ENCODE measurements at regions not wholly inside any gene's neighbourhood (a gene's known extent, or its start where the extent isn't known, plus 50 kb on each side); places are given as distances from the start of the nearest gene placed in this dataset.

- DNase-seq (ENCODE audit: low spot score), result no peak
- in situ Hi-C loops (cut with HindIII; ENCODE audit: low sequenced_read_pairs), result no loop called here
Observed at GRCh38 chr4:125498981-125499380, 184.2 kb downstream of the FAT4 start.

DNA sequence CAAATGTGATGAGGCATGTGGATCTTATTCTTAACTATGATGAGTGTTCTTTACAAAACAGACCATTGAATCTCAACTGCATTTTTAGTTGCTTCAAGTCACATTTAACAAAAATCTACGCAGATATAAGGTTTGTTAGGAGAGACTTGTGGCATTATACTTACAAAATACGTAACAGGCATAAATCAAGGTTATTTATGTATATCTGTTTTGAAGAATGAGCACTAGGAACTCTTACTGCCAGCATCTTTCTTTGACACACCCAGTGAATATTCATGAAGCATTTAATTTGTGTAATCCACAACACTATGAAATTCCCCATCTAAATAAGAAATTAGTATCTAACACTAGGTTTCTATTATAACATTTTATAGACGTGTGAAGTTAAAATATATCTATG lies 186.3 kb downstream of the FAT4 start:
- in situ Hi-C loops (cut with HindIII; ENCODE audit: low sequenced_read_pairs), result no loop called here
- no peak for DNase-seq (ENCODE audit: low spot score)

DNA sequence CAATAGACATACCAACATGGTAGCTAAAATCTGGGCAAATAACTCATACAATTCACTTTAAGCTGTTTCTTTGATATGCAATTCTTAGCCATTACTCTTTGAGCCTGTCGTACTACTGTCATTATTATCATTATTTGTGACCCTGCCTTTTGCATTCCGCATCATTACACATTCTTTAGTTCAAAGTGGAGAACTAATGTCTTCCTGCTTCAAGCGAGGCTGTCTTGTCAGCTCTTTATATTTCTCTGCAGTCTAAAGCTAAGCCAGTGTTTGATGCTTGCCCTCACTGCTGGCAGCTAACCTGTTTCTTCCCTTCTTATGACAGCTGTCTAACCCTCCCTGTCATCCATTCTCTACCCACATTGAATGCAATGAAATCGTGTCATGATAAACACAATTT lies 186.8 kb downstream of the FAT4 start:
- DNase-seq (ENCODE audit: low spot score), result no peak
- in situ Hi-C loops (cut with HindIII; ENCODE audit: low sequenced_read_pairs), result no loop called here

- in situ Hi-C loops (cut with HindIII; ENCODE audit: low sequenced_read_pairs), result no loop called here
- no peak for DNase-seq (ENCODE audit: low spot score)
Observed at GRCh38 chr4:125505621-125506020, 190.9 kb downstream of the FAT4 start.

- in situ Hi-C loops (cut with HindIII; ENCODE audit: low sequenced_read_pairs), result no loop called here
- no peak for DNase-seq (ENCODE audit: low spot score)
Observed at GRCh38 chr4:125507141-125507540, 192.4 kb downstream of the FAT4 start.

DNA sequence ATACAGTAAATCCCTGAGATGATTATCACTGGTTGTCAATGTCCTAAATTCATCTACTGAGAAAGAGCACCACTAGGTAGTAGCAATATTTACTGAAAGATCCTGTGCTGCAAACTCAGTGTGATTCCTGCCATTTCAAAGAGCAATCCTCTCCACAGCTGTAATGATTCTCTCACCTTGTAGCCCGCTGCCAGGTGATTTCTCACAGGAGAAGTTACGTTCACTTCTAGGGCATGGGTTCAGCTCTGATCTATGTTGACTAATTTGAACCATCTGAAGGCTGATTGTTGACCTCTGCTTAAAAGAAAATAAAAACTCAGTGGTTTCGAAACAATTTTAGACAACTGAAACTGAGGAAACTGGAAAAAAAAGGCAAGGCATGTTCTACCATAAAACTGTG lies 197.0 kb downstream of the FAT4 start:
- in situ Hi-C loops (cut with HindIII; ENCODE audit: low sequenced_read_pairs), result no loop called here
- no peak for DNase-seq (ENCODE audit: low spot score)

GRCh38 chr4:125515016-125515415 lies 200.3 kb downstream of the FAT4 start:
- in situ Hi-C loops (cut with HindIII; ENCODE audit: low sequenced_read_pairs), result no loop called here
- no peak for DNase-seq (ENCODE audit: low spot score)

- DNase-seq (ENCODE audit: low spot score), result no peak
- in situ Hi-C loops (cut with HindIII; ENCODE audit: low sequenced_read_pairs), result no loop called here
Observed at GRCh38 chr4:125517831-125518230, 203.1 kb downstream of the FAT4 start.

GRCh38 chr4:125518281-125518680 lies 203.5 kb downstream of the FAT4 start:
- DNase-seq (ENCODE audit: low spot score), result no peak
- in situ Hi-C loops (cut with HindIII; ENCODE audit: low sequenced_read_pairs), result no loop called here

- no peak for DNase-seq (ENCODE audit: low spot score)
- in situ Hi-C loops (cut with HindIII; ENCODE audit: low sequenced_read_pairs), result no loop called here
Observed at GRCh38 chr4:125519371-125520146, 204.8 kb downstream of the FAT4 start.

- in situ Hi-C loops (cut with HindIII; ENCODE audit: low sequenced_read_pairs), result no loop called here
- DNase-seq (ENCODE audit: low spot score), result no peak
Observed at GRCh38 chr4:125520258-125520990, 205.7 kb downstream of the FAT4 start.

- no peak for DNase-seq (ENCODE audit: low spot score)
- in situ Hi-C loops (cut with HindIII; ENCODE audit: low sequenced_read_pairs), result no loop called here
Observed at GRCh38 chr4:125522588-125522987, 207.8 kb downstream of the FAT4 start.

- DNase-seq (ENCODE audit: low spot score), result no peak
- in situ Hi-C loops (cut with HindIII; ENCODE audit: low sequenced_read_pairs), result no loop called here
Observed at GRCh38 chr4:125522992-125523391, 208.2 kb downstream of the FAT4 start.

- in situ Hi-C loops (cut with HindIII; ENCODE audit: low sequenced_read_pairs), result no loop called here
- DNase-seq (ENCODE audit: low spot score), result no peak
Observed at GRCh38 chr4:125526420-125526819, 211.7 kb downstream of the FAT4 start.

DNA sequence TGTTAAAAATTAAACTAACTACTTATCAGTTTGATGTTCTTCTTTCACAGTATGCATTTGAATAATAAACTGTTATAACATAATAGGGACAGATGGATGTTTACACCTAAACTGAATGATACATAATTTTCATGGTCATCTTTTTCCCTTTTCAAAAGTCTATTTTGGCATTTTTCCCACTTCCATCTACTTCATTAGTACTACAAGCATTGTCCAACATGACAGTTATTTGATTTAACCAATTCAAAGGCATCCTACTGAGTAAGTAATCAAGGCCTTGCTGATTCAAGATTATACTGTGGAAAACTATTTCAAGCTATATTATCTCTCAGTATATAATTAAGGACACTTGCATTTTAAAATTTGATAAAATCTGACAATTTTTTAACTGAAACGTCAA lies 212.9 kb downstream of the FAT4 start:
- in situ Hi-C loops (cut with HindIII; ENCODE audit: low sequenced_read_pairs), result no loop called here
- no peak for DNase-seq (ENCODE audit: low spot score)

DNA sequence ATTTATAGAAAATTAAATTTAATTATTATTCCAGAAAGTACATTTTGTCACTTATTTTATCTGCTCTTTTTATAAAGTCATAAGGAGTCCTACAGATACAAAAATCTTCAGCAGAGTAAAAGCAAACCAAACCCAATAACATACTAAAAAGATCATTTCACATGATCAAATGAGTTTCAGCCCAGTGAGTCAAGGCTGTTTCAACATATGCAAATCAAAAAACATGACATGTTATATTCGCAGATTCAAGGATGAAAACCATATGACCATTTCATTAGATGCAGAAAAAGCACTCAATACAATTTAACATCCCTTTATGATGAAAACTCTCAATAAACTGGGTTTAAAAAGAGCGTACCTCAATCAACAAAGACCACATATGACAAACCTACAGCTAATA lies 214.3 kb downstream of the FAT4 start:
- DNase-seq (ENCODE audit: low spot score), result no peak
- in situ Hi-C loops (cut with HindIII; ENCODE audit: low sequenced_read_pairs), result no loop called here

DNA sequence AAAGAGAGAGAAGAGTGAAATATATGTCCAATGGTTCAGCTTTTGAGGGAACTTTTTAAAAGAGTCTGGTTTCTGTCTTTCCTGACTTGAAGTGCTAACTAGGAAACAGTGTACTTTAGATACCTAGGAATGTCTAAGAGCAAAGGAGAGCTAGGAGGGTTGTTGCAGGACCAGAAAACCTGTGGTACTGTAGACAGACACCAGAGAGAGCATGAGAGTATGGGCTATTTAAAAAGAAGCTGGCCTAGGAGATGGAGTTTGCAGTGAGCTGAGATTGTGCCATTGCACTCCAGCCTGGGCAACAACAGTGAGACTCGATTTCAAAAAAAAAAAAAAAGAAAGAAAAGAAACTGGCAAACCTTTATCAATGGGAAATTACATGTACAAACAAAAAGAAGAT lies 223.9 kb downstream of the FAT4 start:
- in situ Hi-C loops (cut with HindIII; ENCODE audit: low sequenced_read_pairs), result no loop called here

DNA sequence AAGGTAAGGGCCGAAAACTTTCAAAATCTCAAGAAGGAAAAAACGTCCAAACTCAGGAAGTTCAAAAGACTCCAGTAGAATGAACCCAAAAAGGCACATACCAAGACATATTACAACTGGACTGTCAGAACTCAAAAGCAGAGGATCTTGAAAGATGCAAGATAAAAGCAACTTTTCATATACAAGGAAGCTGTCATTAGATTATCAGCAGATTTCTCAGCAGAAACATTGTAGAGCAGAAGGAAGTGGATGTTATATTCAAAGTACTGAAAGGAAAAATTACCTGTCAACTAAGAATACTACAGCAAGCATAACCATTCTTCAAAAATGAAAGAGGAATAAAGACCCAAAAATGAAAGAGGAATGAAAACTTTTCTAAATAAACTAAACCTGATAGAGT lies 224.9 kb downstream of the FAT4 start:
- in situ Hi-C loops (cut with HindIII; ENCODE audit: low sequenced_read_pairs), result no loop called here
- DNase-seq (ENCODE audit: low spot score), result no peak

More for the DNA sequence above, 223.9 kb downstream of the FAT4 start:
- DNase-seq (ENCODE audit: low spot score), result no peak

GRCh38 chr4:125541836-125542385 lies 227.2 kb downstream of the FAT4 start:
- in situ Hi-C loops (cut with HindIII; ENCODE audit: low sequenced_read_pairs), result no loop called here
- no peak for DNase-seq (ENCODE audit: low spot score)

DNA sequence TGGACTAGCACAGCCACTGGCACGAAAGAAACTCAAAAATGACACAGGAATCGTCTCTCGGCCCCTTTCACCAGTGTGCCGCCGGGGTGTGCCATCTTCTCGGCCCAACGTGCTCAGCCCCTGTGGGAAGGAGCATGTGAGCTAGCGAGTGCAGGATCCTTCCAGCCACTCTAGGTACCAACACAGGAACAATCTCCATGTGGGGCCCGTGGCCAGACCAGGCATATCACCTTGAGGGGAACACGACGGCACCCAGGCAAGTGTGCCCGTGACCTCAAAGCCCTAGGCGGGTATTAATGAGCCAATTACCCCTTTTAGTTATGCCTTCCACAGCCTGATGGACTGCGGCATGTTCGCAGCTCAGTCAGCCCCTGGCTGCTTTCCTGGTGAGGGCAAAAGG lies 231.5 kb downstream of the FAT4 start:
- in situ Hi-C loops (cut with HindIII; ENCODE audit: low sequenced_read_pairs), result no loop called here
- DNase-seq (ENCODE audit: low spot score), result no peak

DNA sequence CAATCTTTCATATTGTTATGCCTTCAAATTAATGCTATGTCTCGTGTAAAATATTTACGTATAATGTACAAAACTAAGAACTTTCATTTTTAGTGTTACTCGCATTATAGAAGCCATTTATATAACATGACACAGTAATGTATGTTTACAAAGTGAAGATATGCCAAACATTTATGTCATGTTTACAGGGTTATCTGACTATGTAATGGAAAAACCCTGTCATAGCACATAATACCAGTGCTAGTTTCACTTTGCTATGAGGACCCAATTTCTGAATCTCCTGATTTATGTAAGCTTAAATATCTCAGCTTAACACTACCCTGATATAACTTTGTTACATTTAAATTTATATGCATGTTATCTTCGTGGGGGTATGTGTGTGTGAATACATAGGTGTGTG lies 233.1 kb downstream of the FAT4 start:
- in situ Hi-C loops (cut with HindIII; ENCODE audit: low sequenced_read_pairs), result no loop called here
- no peak for DNase-seq (ENCODE audit: low spot score)

All from G401 (cell line).